D341Med (cell line): ENCODE measurements at regions not wholly inside any gene's neighbourhood (a gene's known extent, or its start where the extent isn't known, plus 50 kb on each side); places are given as distances from the start of the nearest gene placed in this dataset.
"Not testable (repeated sequence)": the region's sequence is repeated elsewhere in the genome, so short reads cannot be mapped to it uniquely, and the experiment has no call there.

Experiments
- DNase-seq: peaks from one replicate; pipeline ENCODE4 v3.0.0; 2012; ENCODE audit warnings: low spot score

DNA sequence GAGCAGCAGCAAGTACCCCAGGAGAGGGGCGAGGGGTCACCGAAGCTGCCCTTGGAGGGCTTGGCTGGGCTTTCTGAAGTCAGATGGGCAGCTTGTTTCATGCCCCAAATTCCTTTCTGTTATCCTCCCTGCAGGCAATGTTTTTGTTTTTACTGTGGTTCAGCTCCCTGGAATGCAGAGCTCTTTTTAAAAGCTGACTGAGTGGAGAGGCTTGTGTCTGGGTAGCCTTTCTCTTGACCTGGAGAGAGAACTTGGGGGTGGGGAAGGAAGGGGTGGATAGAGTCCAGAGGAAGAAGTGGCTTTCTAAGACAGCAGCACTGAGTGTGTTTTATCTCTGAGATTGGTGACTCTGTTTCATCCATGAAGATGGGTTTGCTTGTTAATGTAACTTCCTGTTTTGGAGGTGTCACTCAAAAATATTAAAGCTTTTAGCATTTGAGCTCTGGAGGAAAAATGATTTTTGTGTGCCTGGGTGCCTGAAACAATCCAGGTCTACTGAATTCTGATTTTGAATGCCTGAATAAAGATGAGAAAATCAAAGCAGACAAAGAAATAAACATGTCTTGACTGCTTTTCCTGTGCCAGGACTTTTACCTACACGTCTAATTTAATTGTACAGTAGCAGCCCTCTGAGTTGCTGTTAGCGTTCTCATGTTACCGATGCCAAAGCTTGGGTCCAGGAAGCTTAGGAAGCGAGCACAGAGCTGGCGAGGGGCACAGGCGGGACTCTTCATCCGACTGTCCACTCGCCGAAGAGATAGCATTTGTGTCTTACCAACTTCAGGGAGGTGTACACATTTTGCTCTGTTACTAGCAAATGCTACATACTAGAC, 78.2 kb upstream of the EEF1E1 start:
- DNase-seq, result no peak

DNA sequence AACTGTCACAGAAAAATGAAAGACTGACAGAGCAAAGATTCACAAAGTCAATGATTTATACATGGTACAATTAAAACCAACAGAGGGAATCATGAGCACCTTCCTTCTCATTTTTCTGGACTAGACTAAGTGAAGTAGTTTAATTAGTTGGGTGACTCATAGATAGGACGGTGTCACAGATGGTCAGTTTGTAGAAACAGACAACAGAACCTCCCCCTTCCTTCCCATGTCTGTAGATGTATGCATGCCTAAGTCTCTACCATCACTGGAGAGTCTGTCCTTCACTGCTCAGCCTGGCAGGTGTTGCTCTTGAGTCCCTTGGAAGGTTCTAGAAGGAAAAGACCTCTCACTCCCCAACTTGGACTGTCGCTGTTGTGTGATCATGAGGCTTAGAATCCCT, 75.4 kb upstream of the EEF1E1 start:
- DNase-seq, result no peak

GRCh38 chr6:8175046-8175777, 72.9 kb upstream of the EEF1E1 start:
- no peak for DNase-seq

DNA sequence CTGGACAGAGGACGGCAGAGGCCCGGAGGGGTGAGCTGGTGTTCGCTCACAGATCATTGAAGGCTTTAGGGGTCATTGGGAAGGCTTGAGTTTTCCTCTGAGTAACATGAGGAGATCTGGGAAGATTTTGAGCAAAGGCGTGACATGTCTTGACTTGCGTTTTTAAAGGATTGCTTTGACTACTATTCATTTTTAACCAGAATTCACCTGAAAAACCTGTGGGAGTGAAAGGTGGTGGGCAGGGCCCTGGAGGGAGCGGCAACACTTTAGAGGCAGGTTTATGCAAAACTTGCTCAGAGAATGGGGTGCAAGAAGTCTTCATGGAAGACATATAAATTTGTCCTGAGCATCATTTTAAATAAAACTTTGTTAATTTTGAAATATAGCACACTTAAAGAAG, 72.2 kb upstream of the EEF1E1 start:
- DNase-seq, result no peak

- no peak for DNase-seq
These were observed 70.2 kb upstream of the EEF1E1 start for GRCh38 chr6:8172530-8172929.

- no peak for DNase-seq
These were observed 68.4 kb upstream of the EEF1E1 start for GRCh38 chr6:8170754-8171153.

GRCh38 chr6:8170245-8170644, 67.9 kb upstream of the EEF1E1 start:
- no peak for DNase-seq

GRCh38 chr6:8166156-8166555, 63.8 kb upstream of the EEF1E1 start:
- no peak for DNase-seq

- DNase-seq, result not testable (repeated sequence)
These were observed 62.7 kb upstream of the EEF1E1 start for GRCh38 chr6:8165008-8165407.

- DNase-seq, result not testable (repeated sequence)
These were observed 61.9 kb upstream of the EEF1E1 start for GRCh38 chr6:8164281-8164680.

DNA sequence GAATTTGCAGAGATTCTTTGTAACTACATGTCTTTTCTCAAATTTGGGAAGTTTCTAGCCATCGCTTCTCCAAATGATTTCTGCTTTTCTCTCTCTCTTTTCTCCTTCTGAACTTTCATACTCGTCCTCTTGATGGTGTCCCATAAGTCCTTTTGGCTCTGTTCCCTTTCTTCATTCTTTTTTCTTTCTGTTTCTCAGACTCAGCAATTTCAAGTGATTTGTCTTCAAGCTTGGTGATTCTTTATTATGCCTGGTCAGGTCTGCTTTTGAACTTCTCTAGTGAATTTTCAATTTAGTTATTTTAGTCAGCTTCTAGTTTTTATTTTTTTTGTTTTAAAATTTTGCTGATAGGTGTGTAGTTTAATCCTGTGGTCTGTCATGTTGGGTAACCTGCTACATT, 57.6 kb upstream of the EEF1E1 start:
- DNase-seq, result no peak

DNA sequence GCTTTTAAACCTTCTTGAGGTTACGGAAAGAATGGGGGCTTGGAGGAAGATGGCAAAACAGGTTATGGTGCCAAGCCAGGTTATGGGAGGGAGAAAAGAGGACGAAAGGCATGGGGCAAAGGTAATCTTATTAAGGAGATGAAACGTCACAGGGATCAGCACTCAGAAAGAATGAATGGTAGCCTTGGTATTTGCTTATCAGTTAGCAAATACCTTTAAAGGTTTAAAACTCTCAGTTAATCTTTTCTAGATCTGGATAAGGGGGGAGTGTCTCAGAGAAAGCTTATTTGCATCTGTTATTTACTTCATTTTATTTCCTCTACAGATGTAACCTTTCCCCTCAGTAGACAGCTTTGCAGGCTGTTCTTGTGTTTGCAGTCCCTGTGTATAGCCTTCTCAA, 55.5 kb upstream of the EEF1E1 start:
- DNase-seq, result no peak

GRCh38 chr6:8155259-8156012, 53.1 kb upstream of the EEF1E1 start:
- DNase-seq, result no peak
